ENCODE measurements at regions not wholly inside any gene's neighbourhood (a gene's known extent, or its start where the extent isn't known, plus 50 kb on each side); places are given as distances from the start of the nearest gene placed in this dataset.

GRCh38 chr11:25991476-25991875 is 340.5 kb upstream of the ANO3 start:
- H2AFZ ChIP-seq (ENCODE audit: low read depth, low read length), result 0 out of 2 replicates have a peak overlapping the region, but pooled peaks have one; percentile 11
- H3K9ac ChIP-seq (ENCODE audit: low read length), result no peak overlapping the region
- H3K4me2 ChIP-seq (ENCODE audit: low read length), result no peak overlapping the region
- H3K9me3 ChIP-seq (ENCODE audit: insufficient read depth, low read length), result no peaks in the 10 kb centered on the region
- H3K4me3 ChIP-seq (ENCODE audit: low read length), result no peak overlapping the region
- H3K79me2 ChIP-seq (ENCODE audit: low read length), result no peaks in the 10 kb centered on the region
- no peaks in the 10 kb centered on the region for H3K4me1 ChIP-seq (ENCODE audit: low read length)
- no peak overlapping the region for H3K27ac ChIP-seq (ENCODE audit: low read length)
- no peaks in the 10 kb centered on the region for H4K20me1 ChIP-seq (ENCODE audit: insufficient read depth, low read length)
- TF ChIP-seq EZH2phosphoT487 (IDR thresholded peaks at IDR 0.05; ENCODE audit: low read depth) (no peak), CTCF (IDR thresholded peaks at IDR 0.05; ENCODE audit: low read depth, low read length) (no peak)
- no peaks in the 10 kb centered on the region for H3K36me3 ChIP-seq (replicated peaks; ENCODE audit: low read depth, low read length)
- H3K27me3 ChIP-seq (ENCODE audit: low read depth, low read length), result no peaks in the 10 kb centered on the region

GRCh38 chr11:25992294-25992693 is 339.6 kb upstream of the ANO3 start:
- no peak for TF ChIP-seq EZH2phosphoT487 (IDR thresholded peaks at IDR 0.05; ENCODE audit: low read depth)
- no peak for TF ChIP-seq CTCF (IDR thresholded peaks at IDR 0.05; ENCODE audit: low read depth, low read length)
- no peak overlapping the region for H3K4me2 ChIP-seq (ENCODE audit: low read length)
- no peaks in the 10 kb centered on the region for H3K4me1 ChIP-seq (ENCODE audit: low read length)
- H3K79me2 ChIP-seq (ENCODE audit: low read length), result no peaks in the 10 kb centered on the region
- H3K4me3 ChIP-seq (ENCODE audit: low read length), result no peak overlapping the region
- no peak overlapping the region for H2AFZ ChIP-seq (ENCODE audit: low read depth, low read length)
- no peaks in the 10 kb centered on the region for H4K20me1 ChIP-seq (ENCODE audit: insufficient read depth, low read length)
- H3K36me3 ChIP-seq (replicated peaks; ENCODE audit: low read depth, low read length), result no peaks in the 10 kb centered on the region
- H3K27me3 ChIP-seq (ENCODE audit: low read depth, low read length), result no peaks in the 10 kb centered on the region
- H3K27ac ChIP-seq (ENCODE audit: low read length), result no peak overlapping the region
- no peaks in the 10 kb centered on the region for H3K9me3 ChIP-seq (ENCODE audit: insufficient read depth, low read length)
- no peak overlapping the region for H3K9ac ChIP-seq (ENCODE audit: low read length)

- Histone ChIP-seq H3K79me2 (ENCODE audit: low read length) (no peaks in the 10 kb centered on the region), H4K20me1 (ENCODE audit: insufficient read depth, low read length) (no peaks in the 10 kb centered on the region), H3K4me1 (ENCODE audit: low read length) (no peaks in the 10 kb centered on the region), H3K4me2 (ENCODE audit: low read length) (no peak overlapping the region), H3K27me3 (ENCODE audit: low read depth, low read length) (no peaks in the 10 kb centered on the region), H3K36me3 (replicated peaks; ENCODE audit: low read depth, low read length) (no peaks in the 10 kb centered on the region), H3K9me3 (ENCODE audit: insufficient read depth, low read length) (no peaks in the 10 kb centered on the region), H3K4me3 (ENCODE audit: low read length) (no peak overlapping the region), H3K27ac (ENCODE audit: low read length) (no peak overlapping the region), H2AFZ (ENCODE audit: low read depth, low read length) (no peak overlapping the region), H3K9ac (ENCODE audit: low read length) (no peak overlapping the region)
- TF ChIP-seq EZH2phosphoT487 (IDR thresholded peaks at IDR 0.05; ENCODE audit: low read depth) (no peak), CTCF (IDR thresholded peaks at IDR 0.05; ENCODE audit: low read depth, low read length) (no peak)
Observed at GRCh38 chr11:25993016-25993415, 338.9 kb upstream of the ANO3 start.

- no peak overlapping the region for H3K4me2 ChIP-seq (ENCODE audit: low read length)
- H3K4me1 ChIP-seq (ENCODE audit: low read length), result no peaks in the 10 kb centered on the region
- no peak overlapping the region for H3K9ac ChIP-seq (ENCODE audit: low read length)
- TF ChIP-seq CTCF (IDR thresholded peaks at IDR 0.05; ENCODE audit: low read depth, low read length), result no peak
- TF ChIP-seq EZH2phosphoT487 (IDR thresholded peaks at IDR 0.05; ENCODE audit: low read depth), result no peak
- H3K9me3 ChIP-seq (ENCODE audit: insufficient read depth, low read length), result no peaks in the 10 kb centered on the region
- no peaks in the 10 kb centered on the region for H3K36me3 ChIP-seq (replicated peaks; ENCODE audit: low read depth, low read length)
- no peaks in the 10 kb centered on the region for H3K79me2 ChIP-seq (ENCODE audit: low read length)
- H3K27me3 ChIP-seq (ENCODE audit: low read depth, low read length), result no peaks in the 10 kb centered on the region
- no peak overlapping the region for H3K4me3 ChIP-seq (ENCODE audit: low read length)
- H2AFZ ChIP-seq (ENCODE audit: low read depth, low read length), result no peak overlapping the region
- no peak overlapping the region for H3K27ac ChIP-seq (ENCODE audit: low read length)
- H4K20me1 ChIP-seq (ENCODE audit: insufficient read depth, low read length), result no peaks in the 10 kb centered on the region
Observed at GRCh38 chr11:26011474-26011873, 320.5 kb upstream of the ANO3 start.
